ENCODE measurements at regions not wholly inside any gene's neighbourhood (a gene's known extent, or its start where the extent isn't known, plus 50 kb on each side); places are given as distances from the start of the nearest gene placed in this dataset.

DNA sequence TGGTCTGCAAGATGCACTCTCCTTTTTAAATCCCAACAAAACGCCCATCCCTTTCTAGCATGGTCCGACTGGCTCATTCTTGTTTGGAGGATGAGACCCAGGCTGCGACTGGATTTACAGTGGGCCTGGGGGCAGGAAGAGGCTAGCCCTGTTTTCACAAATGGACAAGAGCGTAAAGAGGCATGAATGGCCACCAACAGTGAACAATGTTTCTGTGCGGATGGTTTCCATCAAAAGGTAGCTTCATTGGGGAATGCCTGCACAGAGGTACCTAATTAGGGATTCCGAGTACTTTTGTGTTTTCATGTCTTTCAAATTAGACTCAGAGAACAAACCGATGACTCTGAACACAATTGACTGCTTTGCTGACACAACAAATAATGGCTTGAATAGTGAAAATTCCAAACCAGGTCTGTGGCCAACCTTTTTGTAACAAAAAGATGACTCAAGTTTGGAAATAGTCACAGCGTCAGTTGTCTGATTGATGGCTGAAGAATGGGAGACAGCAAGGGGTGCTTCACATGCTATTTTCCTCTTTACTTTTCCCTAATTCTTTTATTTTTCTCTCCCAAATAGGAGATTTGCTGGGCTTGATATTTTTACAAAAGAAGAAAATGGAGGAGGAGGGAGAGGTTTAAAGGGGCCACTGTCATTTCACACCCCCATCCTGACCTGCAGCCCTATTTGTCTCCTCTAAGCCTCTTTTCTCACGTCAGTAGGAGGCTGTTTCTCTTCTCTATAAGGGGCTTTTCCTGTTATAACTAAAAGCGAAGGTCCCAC, 208.1 kb upstream of the S1PR3 start:
- TF ChIP-seq, protein P1, sequence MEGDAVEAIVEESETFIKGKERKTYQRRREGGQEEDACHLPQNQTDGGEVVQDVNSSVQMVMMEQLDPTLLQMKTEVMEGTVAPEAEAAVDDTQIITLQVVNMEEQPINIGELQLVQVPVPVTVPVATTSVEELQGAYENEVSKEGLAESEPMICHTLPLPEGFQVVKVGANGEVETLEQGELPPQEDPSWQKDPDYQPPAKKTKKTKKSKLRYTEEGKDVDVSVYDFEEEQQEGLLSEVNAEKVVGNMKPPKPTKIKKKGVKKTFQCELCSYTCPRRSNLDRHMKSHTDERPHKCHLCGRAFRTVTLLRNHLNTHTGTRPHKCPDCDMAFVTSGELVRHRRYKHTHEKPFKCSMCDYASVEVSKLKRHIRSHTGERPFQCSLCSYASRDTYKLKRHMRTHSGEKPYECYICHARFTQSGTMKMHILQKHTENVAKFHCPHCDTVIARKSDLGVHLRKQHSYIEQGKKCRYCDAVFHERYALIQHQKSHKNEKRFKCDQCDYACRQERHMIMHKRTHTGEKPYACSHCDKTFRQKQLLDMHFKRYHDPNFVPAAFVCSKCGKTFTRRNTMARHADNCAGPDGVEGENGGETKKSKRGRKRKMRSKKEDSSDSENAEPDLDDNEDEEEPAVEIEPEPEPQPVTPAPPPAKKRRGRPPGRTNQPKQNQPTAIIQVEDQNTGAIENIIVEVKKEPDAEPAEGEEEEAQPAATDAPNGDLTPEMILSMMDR (IDR thresholded peaks at IDR 0.05; ENCODE audit: control insufficient read depth, insufficient read depth, low read depth, low read length, missing control alignments), result no peak
- no peak overlapping the region for H3K4me3 ChIP-seq (ENCODE audit: control insufficient read depth, low read depth, low read length)
- DNase-seq (ENCODE audit: low read depth), result no peak

DNA sequence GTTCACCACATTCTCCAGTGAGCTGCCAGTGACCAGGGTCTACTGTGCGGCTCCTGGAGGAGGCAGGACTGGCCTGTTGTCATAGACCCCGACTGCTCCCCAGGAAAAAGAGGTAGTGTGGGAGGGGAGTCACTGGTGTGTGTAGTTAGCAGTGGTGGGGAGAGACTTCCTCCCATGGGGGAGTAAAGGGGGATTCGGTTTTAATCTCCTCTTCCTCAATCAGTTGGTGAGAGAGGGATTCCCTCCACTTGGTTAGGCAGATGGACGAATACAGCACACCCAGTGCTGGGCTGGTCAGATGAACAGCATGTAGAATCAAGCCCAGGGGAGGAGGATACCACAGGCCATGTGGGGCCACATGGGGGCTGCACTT, 207.6 kb upstream of the S1PR3 start:
- TF ChIP-seq, protein P1 (IDR thresholded peaks at IDR 0.05; ENCODE audit: control insufficient read depth, insufficient read depth, low read depth, low read length, missing control alignments), result no peak
- no peak overlapping the region for H3K4me3 ChIP-seq (ENCODE audit: control insufficient read depth, low read depth, low read length)
- DNase-seq (ENCODE audit: low read depth), result no peak

DNA sequence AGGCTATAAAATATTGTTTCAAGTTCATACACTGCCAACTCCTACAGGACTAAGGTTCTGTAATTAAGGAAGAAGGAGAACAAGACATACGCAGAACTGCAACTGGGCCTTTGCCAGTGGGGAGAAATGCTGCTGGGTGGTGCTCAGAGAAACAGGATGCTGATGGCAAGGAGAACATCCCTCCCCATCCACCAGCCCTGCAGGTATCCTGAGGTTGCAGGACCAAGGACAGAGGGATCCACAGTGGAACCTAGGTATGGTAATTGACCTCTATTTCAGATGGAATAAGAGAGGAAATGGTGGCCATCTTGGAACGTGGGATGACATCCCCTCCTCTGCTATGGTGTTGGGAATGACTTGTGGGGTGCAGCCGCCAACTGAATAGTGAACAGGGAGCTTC, 206.3 kb upstream of the S1PR3 start:
- no peak overlapping the region for H3K4me3 ChIP-seq (ENCODE audit: control insufficient read depth, low read depth, low read length)
- DNase-seq (ENCODE audit: low read depth), result no peak
- TF ChIP-seq, protein P1 (IDR thresholded peaks at IDR 0.05; ENCODE audit: control insufficient read depth, insufficient read depth, low read depth, low read length, missing control alignments), result no peak

DNA sequence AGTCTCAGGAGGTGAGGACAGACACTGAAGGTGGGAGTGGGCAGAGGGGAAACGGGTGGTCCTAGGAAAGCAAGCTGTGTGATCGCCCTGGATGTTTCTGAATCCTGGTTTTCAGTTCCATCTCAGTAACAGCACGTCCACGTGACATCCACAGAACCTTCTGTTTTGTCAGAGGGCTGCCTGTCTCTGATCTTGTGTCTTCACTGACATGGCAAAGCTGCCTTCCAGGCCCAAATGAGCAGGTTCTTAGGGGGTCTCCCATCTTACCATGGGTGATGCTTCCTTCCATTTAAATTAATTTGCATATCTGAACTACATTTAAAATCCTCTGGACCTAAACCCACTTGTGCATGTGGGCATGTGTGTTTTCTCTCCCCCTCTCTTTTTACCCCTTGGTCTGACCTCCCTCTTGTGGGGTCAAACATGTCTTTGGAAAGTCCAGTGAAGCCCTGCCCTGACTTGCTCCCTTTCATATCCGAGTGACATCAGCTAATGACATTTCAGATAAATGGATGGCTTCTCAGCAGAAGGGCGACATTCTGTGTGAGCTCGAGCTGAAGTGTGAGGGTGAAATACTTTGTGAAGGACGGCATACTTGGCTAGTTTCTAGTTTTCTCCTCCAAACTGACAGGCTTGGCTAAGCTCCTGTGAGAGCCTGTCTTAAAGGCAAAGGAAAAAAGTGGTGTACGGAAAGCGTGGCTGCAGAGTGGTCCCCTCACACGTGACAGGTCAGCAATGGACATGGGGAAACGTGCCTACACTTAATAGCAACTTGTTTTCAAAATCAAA, 204.8 kb upstream of the S1PR3 start:
- TF ChIP-seq, protein P1 (IDR thresholded peaks at IDR 0.05; ENCODE audit: control insufficient read depth, insufficient read depth, low read depth, low read length, missing control alignments), result no peak
- DNase-seq (ENCODE audit: low read depth), result no peak
- H3K4me3 ChIP-seq (ENCODE audit: control insufficient read depth, low read depth, low read length), result no peak overlapping the region

DNA sequence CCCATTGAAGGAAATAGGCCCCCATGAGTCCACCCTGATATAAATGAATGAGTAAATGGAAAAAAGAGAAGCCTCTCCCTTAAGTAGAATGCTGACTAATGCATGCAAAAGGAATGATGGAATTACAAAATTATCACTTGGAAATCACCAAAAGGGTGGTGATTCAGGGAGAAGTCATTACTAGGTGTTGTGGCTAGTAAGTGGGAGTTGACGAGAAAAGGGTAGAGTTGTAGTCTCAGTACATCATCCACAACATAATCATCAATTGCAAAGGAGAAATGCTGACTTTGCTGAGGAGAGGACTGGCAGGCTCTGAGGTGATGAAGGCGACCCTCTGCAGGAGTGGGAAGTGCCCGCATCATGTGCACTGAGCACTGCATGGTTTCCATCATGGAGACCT, 201.5 kb upstream of the S1PR3 start:
- no peak overlapping the region for H3K4me3 ChIP-seq (ENCODE audit: control insufficient read depth, low read depth, low read length)
- TF ChIP-seq, protein P1 (IDR thresholded peaks at IDR 0.05; ENCODE audit: control insufficient read depth, insufficient read depth, low read depth, low read length, missing control alignments), result no peak
- peak; percentile 38 for DNase-seq (ENCODE audit: low read depth)

DNA sequence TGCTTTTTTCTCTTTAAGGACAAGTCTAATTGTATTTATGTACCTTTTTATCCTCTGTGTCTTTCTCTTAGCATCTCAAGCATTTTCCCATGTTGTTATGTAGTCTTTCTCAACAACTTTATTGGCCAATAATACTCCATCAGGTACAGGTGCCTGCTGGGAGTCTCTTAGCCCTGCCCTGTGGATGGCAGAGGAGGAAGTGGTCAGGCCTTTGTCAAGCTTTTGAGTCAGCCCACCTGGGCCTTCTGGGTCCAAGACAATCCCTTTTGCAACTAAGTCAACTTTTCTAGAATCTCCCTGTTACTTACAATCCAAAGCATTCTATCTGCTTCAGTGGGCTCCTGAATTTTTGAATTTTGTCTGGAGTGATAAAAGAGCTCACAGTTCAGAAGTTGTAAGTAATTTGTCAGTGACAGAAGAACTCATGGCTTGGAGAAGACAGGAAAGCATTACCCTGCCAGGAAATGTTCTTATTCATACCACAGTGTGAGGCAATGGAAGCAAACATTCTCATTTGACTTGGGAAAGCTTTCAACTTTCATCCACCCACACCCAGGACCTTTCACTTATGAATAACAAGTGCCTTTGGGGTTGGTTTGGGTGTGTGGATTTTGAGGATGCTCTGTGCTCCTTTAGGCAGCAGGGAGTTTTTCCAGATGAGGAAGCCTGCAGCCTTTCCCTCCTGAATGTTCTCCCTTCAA, 200.0 kb upstream of the S1PR3 start:
- TF ChIP-seq, protein P1 (IDR thresholded peaks at IDR 0.05; ENCODE audit: control insufficient read depth, insufficient read depth, low read depth, low read length, missing control alignments), result no peak
- peak; percentile 85 for DNase-seq (ENCODE audit: low read depth)
- H3K4me3 ChIP-seq (ENCODE audit: control insufficient read depth, low read depth, low read length), result no peak overlapping the region

Measured in AG09309 (cell line).